Gastrocnemius medialis (tissue), 4 donors: ENCODE measurements at regions not wholly inside any gene's neighbourhood (a gene's known extent, or its start where the extent isn't known, plus 50 kb on each side); places are given as distances from the start of the nearest gene placed in this dataset.

Experiments
- ATAC-seq, 2 donors: fragments of 150-250 bp; one replicate each; pipeline ENCODE4 v1.9.1; 2016
- DNase-seq, 2 donors: peaks; one replicate each; pipeline ENCODE4 v3.0.0-alpha.2; 2019
- H3K27ac ChIP-seq, 4 donors: fragments of 200-600 bp; sonication (generic); 1 replicate in 1 of 4; 2 replicates in 3 of 4; pipeline ENCODE4 v1.5.1; 2016 to 2018; ENCODE audit warnings: mild to moderate bottlenecking in 2 of 4, moderate library complexity in 1 of 4
- H3K27me3 ChIP-seq, 3 donors: fragments of 200-600 bp; sonication (generic) in 2 of 3; 1 replicate in 1 of 3; 2 replicates in 2 of 3; pipeline versions ENCODE4 v1.5.1 to v1.6.0; 2016 to 2019; ENCODE audit warnings: mild to moderate bottlenecking in 1 of 3, moderate library complexity in 1 of 3
- H3K36me3 ChIP-seq, 2 donors: fragments of 200-600 bp; sonication (generic) in 1 of 2; one replicate each; pipeline ENCODE4 v1.5.1; 2017 to 2018
- H3K4me1 ChIP-seq, 2 donors: fragments of 200-600 bp; sonication (generic) in 1 of 2; one replicate each; pipeline ENCODE4 v1.5.1; 2016 to 2017; ENCODE audit warnings: mild to moderate bottlenecking in 2 of 2
- H3K4me3 ChIP-seq, 4 donors: fragments of 200-600 bp; sonication (generic) in 3 of 4; 1 replicate in 1 of 4; 2 replicates in 3 of 4; pipeline ENCODE4 v1.5.1; 2016 to 2019; ENCODE audit warnings: mild to moderate bottlenecking in 2 of 4
- H3K9me3 ChIP-seq, 3 donors: fragments of 200-600 bp; sonication (generic) in 2 of 3; 1 replicate in 1 of 3; 2 replicates in 2 of 3; pipeline ENCODE4 v1.5.1; 2016 to 2019
- CTCF ChIP-seq, 5 experiments: fragments of 450-650 bp in 3 of 5; fragments of 200-600 bp in 2 of 5; sonication (generic) in 2 of 5; IDR thresholded peaks in 4 of 5; conservative IDR thresholded peaks in 1 of 5; 1 replicate in 4 of 5; 2 replicates in 1 of 5; pipeline ENCODE4 v1.5.1; 2016 to 2019; ENCODE audit warnings: antibody characterized with exemption in 5 of 5, mild to moderate bottlenecking in 3 of 5, moderate library complexity in 3 of 5
- POLR2A ChIP-seq, 2 donors: fragments of 450-650 bp; IDR thresholded peaks; one replicate each; pipeline ENCODE4 v1.6.1; 2017; ENCODE audit warnings: antibody characterized with exemption in 2 of 2, mild to moderate bottlenecking in 2 of 2, moderate library complexity in 2 of 2
- in situ Hi-C, 4 donors: fragments of 200-750 bp; cut with MboI; loops; one replicate each; pipeline versions ENCODE4 v1.15.0 to v1.8.0; 2017; ENCODE audit warnings: low sequenced_read_pairs in 4 of 4
- intact Hi-C: fragments of 100-400 bp; cut with DNase I; formaldehyde crosslinking; loops from one replicate; pipeline ENCODE4 v1.15.1; 2023; ENCODE audit warnings: low total_unique reads

- TF ChIP-seq CTCF (IDR thresholded peaks at IDR 0.05 in 4 of 5, conservative IDR thresholded peaks at IDR 0.05 in 1 of 5) (no peak), POLR2A (IDR thresholded peaks at IDR 0.05) (no peak)
- in situ Hi-C loops (no loop called here), intact Hi-C loops (no loop called here)
- Histone ChIP-seq H3K36me3 (no peaks in the 10 kb centered on the region), H3K27ac (no peak overlapping the region), H3K4me3 (no peak overlapping the region), H3K4me1 (no peaks in the 10 kb centered on the region), H3K9me3 (no peaks in the 10 kb centered on the region), H3K27me3 (no peaks in the 10 kb centered on the region)
- ATAC-seq (no peak), DNase-seq (no peak)
These were observed 207.3 kb upstream of the BMPER start for GRCh38 chr7:33698041-33698440.

GRCh38 chr7:33698692-33699128 is 206.6 kb upstream of the BMPER start:
- no peak for ATAC-seq
- H3K4me1 ChIP-seq = no peaks in the 10 kb centered on the region
- intact Hi-C loops = no loop called here

GRCh38 chr7:33700001-33700899 is 205.1 kb upstream of the BMPER start:
- no peaks in the 10 kb centered on the region for H3K27me3 ChIP-seq
- DNase-seq (no peak), ATAC-seq (no peak)
- no peaks in the 10 kb centered on the region for H3K9me3 ChIP-seq
- intact Hi-C loops (no loop called here), in situ Hi-C loops (no loop called here)
- TF ChIP-seq CTCF (IDR thresholded peaks at IDR 0.05 in 4 of 5, conservative IDR thresholded peaks at IDR 0.05 in 1 of 5) (no peak), POLR2A (IDR thresholded peaks at IDR 0.05) (no peak)
- no peak overlapping the region for H3K27ac ChIP-seq
- no peak overlapping the region for H3K4me3 ChIP-seq
- no peaks in the 10 kb centered on the region for H3K4me1 ChIP-seq
- H3K36me3 ChIP-seq = no peaks in the 10 kb centered on the region

More at GRCh38 chr7:33698692-33699128, 206.6 kb upstream of the BMPER start:
- Histone ChIP-seq H3K27me3 (no peaks in the 10 kb centered on the region), H3K27ac (no peak overlapping the region), H3K36me3 (no peaks in the 10 kb centered on the region), H3K9me3 (no peaks in the 10 kb centered on the region), H3K4me3 (no peak overlapping the region)
- in situ Hi-C loops = no loop called here
- DNase-seq = no peak
- TF ChIP-seq POLR2A (IDR thresholded peaks at IDR 0.05) = no peak
- no peak for TF ChIP-seq CTCF (IDR thresholded peaks at IDR 0.05 in 4 of 5, conservative IDR thresholded peaks at IDR 0.05 in 1 of 5)

- Histone ChIP-seq H3K27me3 (no peaks in the 10 kb centered on the region), H3K9me3 (no peaks in the 10 kb centered on the region), H3K36me3 (no peaks in the 10 kb centered on the region), H3K4me3 (no peak overlapping the region), H3K27ac (no peak overlapping the region), H3K4me1 (no peaks in the 10 kb centered on the region)
- intact Hi-C loops = no loop called here
- no peak for TF ChIP-seq CTCF (IDR thresholded peaks at IDR 0.05 in 4 of 5, conservative IDR thresholded peaks at IDR 0.05 in 1 of 5)
- TF ChIP-seq POLR2A (IDR thresholded peaks at IDR 0.05) = no peak
- DNase-seq (no peak), ATAC-seq (no peak)
- in situ Hi-C loops = no loop called here
These were observed 204.1 kb upstream of the BMPER start for GRCh38 chr7:33701189-33701740.
